ENCODE measurements at regions not wholly inside any gene's neighbourhood (a gene's known extent, or its start where the extent isn't known, plus 50 kb on each side); places are given as distances from the start of the nearest gene placed in this dataset.

DNA sequence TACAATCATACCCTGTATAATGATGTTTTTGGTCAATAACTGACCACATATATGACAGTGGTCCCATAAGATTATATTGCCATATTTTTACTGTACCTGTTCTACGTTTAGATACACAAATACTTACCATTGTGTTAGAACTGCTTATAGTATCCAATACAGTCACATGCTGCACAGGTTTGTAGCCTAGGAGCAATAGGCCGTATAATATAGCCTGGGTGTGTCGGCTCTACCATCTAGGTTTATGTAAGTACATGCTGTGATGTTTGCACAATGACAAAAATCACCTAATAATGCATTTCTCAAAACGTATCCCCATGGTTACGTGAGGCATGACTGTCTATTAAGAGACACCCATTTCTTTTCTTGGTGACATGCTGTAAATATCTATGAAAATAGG is 55.0 kb upstream of the APCDD1 start:
- TF ChIP-seq, protein P1, sequence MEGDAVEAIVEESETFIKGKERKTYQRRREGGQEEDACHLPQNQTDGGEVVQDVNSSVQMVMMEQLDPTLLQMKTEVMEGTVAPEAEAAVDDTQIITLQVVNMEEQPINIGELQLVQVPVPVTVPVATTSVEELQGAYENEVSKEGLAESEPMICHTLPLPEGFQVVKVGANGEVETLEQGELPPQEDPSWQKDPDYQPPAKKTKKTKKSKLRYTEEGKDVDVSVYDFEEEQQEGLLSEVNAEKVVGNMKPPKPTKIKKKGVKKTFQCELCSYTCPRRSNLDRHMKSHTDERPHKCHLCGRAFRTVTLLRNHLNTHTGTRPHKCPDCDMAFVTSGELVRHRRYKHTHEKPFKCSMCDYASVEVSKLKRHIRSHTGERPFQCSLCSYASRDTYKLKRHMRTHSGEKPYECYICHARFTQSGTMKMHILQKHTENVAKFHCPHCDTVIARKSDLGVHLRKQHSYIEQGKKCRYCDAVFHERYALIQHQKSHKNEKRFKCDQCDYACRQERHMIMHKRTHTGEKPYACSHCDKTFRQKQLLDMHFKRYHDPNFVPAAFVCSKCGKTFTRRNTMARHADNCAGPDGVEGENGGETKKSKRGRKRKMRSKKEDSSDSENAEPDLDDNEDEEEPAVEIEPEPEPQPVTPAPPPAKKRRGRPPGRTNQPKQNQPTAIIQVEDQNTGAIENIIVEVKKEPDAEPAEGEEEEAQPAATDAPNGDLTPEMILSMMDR (IDR thresholded peaks at IDR 0.05 in 2 of 3, conservative IDR thresholded peaks at IDR 0.05 in 1 of 3; ENCODE audit: borderline replicate concordance in 1 of 3, insufficient read depth in 1 of 3, low read depth in 2 of 3, low read length in 2 of 3) = no peak
- TF ChIP-seq EZH2phosphoT487 (IDR thresholded peaks at IDR 0.05; ENCODE audit: borderline replicate concordance) = no peak
- no peak for TF ChIP-seq EZH2 (IDR thresholded peaks at IDR 0.05)
- no peak for TF ChIP-seq SIN3A (IDR thresholded peaks at IDR 0.05; ENCODE audit: low read depth)
- TF ChIP-seq ZNF274 (IDR thresholded peaks at IDR 0.05; ENCODE audit: low read depth, low read length) = no peak
- no peak for TF ChIP-seq FOSL1 (IDR thresholded peaks at IDR 0.05; ENCODE audit: low read depth)
- TF ChIP-seq SP1 (IDR thresholded peaks at IDR 0.05; ENCODE audit: low read depth) = no peak
- TF ChIP-seq, protein P2, sequence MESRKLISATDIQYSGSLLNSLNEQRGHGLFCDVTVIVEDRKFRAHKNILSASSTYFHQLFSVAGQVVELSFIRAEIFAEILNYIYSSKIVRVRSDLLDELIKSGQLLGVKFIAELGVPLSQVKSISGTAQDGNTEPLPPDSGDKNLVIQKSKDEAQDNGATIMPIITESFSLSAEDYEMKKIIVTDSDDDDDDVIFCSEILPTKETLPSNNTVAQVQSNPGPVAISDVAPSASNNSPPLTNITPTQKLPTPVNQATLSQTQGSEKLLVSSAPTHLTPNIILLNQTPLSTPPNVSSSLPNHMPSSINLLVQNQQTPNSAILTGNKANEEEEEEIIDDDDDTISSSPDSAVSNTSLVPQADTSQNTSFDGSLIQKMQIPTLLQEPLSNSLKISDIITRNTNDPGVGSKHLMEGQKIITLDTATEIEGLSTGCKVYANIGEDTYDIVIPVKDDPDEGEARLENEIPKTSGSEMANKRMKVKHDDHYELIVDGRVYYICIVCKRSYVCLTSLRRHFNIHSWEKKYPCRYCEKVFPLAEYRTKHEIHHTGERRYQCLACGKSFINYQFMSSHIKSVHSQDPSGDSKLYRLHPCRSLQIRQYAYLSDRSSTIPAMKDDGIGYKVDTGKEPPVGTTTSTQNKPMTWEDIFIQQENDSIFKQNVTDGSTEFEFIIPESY (IDR thresholded peaks at IDR 0.05; ENCODE audit: extremely low read depth, insufficient replicate concordance, low read length) = no peak
- no peak for TF ChIP-seq TCF7L2 (IDR thresholded peaks at IDR 0.05; ENCODE audit: borderline replicate concordance, extremely low read depth, insufficient read depth, insufficient read length)

Data from HCT116 (cell line).